ENCODE measurements at regions not wholly inside any gene's neighbourhood (a gene's known extent, or its start where the extent isn't known, plus 50 kb on each side); places are given as distances from the start of the nearest gene placed in this dataset.
"Not testable (repeated sequence)": the region's sequence is repeated elsewhere in the genome, so short reads cannot be mapped to it uniquely, and the experiment has no call there.

DNA sequence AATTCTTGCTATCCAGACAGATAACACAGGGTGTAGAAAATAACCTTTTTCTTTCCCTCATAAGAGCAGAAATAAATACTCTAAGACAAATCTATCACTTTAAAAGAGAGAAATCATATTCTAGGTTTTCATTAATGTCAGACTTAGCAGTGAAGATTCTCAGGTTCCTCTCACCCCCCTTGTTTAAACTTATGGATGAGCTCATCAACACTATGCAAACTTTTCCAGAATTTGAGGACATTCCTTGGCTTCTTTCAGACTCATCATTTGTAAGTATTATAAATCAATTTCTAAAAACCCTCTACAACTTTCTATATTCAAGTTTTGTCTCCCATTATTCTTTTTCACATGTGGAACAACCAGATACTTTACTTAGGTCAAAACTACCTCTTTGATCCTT lies 374.9 kb upstream of the TRPC7 start:
- no peak for DNase-seq (ENCODE audit: low spot score)

DNA sequence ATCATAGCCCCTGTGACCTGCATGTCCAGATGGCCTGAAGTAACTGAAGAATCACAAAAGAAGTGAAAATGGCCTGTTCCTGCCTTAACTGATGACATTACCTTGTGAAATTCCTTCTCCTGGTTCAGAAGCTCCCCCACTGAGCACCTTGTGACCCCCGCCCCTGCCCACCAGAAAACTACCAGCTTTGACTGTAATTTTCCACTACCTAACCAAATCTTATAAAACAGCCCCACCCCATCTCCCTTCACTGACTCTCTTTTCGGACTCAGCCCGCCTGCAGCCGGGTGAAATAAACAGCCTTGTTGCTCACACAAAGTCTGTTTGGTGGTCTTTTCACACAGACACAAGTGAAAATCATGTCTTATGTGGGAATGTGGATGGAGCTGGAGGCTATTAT lies 373.9 kb upstream of the TRPC7 start:
- not testable (repeated sequence) for DNase-seq (ENCODE audit: low spot score)

DNA sequence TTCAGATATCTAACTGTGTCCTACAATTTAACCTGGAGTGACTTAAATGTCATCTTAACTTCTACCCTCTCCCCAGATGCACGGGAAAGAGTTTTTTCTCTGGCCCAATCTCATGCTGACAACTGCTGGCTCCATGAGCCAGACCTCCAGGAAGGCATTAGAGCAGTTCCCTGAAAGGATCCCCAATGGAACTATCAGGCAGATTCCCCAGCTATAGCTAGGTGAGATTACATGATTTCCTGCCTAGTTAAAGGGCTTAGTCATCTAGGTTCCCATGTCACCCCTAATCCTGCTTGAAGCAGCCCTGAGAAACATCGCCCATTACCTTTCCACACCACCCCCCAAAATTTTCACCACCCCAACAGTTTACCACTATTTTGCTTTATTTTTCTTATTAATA lies 373.5 kb upstream of the TRPC7 start:
- DNase-seq (ENCODE audit: low spot score) = no peak

DNA sequence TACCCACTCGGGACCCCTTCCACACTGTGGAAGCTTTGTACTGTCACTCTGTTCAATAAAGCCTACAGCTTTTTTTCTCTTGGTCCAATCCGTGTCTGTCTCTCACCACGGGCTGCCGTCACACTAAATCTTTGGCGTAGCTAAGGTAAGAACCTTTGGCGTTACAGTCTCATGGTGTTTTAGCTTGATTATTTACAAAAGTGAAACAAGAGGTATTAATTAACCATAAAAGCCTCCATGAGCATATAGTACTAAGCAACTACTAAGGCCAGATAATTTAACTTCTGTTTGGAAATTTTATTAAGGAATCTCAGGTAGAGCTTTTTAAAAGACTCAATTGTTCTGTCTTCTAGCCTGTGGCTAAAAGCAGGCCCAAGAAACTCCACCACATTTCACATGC lies 370.7 kb upstream of the TRPC7 start:
- no peak for DNase-seq (ENCODE audit: low spot score)

DNA sequence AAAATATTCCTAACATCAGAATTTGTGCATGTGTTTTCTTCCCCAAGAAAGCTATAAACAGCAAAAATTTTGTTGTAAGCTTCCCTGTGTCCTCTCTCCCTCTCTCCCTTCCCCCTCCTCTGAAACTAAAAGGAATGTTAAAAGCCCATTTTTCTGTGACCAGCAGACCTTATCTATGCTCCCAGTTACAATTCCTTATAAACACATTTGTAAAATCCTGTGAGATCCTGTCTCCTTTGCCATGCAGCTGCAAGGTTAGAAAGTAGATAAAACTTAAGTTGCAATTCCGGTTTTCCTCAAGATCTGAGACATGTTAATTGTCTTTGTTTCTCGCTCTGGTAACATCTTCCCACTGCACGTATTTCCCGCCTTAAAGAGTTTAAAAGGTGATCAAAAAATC lies 370.3 kb upstream of the TRPC7 start:
- not testable (repeated sequence) for DNase-seq (ENCODE audit: low spot score)

DNA sequence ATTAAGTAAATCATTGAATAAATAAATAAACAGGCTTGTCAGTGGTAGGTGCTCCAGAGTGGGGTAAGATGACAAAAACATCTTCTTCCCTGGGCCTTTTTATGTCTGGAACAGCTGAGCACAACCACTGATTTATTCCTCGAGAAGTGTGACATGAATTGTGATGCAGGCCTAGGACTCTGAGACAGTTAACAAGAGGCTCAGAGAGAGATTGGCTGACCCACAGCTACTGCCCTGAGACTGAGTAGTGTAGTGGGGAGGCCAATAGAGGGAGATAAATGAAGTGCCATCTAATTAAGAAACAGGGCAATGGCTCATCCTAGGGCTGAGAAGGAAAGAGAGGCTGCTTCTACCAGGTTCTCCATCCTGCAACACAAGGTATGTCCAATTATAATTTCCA lies 369.3 kb upstream of the TRPC7 start:
- no peak for DNase-seq (ENCODE audit: low spot score)

DNA sequence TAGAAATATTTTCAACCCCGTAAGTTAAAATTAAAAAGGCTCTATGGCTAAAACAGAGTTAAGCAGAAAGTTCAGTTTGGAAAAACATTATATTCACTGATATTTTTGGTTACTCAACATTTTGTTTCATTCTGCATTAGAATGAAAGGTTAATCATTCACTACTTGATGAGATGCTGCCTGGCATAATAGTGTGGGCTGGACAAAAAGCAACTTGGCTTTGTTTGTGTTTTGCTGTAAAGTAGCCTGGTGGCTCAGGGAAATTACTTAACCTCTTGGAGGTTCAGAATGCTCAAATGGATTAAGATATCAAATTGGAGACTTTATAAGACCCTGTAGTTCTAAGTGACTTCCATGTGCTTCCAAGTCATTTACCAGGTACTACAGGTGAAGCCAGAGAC lies 367.4 kb upstream of the TRPC7 start:
- DNase-seq (ENCODE audit: low spot score) = no peak

DNA sequence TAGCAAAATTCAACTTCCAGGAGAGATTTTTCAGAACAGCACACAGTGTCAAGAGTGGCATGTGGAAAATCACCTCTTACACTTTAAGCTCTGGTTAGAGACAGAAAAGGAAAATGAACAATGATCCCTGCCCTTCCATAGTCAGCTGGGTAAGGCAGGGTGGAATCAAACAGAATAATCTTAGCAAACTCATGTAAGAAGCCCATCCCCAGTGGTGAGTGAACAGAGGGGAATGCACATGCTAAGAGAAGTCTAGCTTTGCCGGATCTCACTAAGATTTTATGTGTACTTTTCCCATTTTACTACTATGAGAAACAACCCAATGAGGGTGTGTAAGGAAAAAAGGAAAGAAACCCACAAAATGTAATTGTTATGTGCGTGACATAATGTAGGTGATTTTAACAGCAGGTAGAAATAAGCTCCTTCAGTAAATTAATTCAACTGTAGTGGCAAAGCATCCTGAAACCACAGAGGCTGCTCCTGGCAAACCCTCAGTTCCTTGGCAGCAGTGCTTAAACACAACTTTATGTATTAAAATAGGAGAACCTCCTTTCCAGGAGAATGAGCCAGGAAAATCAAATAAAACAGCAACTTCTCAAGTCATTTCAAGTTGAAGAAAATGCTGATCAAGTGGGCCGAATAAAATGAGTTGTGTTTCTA lies 366.0 kb upstream of the TRPC7 start:
- no peak for DNase-seq (ENCODE audit: low spot score)

DNA sequence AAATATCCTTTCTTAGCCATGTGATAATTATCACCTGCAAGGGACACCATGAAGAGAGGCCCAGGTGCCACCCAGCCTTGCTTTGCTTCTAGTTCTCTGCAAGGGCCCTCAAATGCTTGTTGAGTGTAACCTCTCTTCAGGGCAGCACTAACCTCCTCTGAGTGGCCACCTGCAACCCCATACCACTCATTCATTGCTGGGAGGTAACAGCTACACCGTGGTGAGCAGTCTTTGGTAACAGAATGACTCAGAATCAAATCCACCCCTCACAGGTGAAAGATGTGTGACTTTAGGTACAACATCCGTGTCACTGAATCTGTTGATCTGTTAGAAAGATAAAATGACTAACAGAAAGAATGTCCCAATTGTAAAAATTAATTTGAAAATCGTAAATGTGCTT lies 365.1 kb upstream of the TRPC7 start:
- DNase-seq (ENCODE audit: low spot score) = no peak

DNA sequence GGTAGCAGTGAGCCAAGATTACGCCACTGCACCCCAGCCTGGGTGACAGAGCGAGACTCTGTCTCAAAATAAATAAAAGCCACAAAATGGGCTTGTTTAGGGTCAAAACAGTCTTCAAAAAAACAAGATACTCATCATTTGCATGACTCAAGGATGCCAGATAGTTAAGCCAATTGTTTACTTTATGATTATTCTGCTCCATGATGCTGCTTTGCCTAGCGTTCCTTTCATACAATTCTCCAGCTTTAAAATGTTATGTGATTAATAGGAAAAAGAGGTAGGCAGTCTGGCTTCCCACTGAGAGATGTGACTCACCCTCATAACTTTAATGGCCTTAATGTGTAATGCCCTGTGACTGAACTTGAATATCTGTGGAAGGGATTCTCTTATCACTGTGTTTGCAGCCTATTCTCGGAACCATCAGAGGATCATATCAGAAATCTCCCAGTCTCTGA lies 364.6 kb upstream of the TRPC7 start:
- no peak for DNase-seq (ENCODE audit: low spot score)

DNA sequence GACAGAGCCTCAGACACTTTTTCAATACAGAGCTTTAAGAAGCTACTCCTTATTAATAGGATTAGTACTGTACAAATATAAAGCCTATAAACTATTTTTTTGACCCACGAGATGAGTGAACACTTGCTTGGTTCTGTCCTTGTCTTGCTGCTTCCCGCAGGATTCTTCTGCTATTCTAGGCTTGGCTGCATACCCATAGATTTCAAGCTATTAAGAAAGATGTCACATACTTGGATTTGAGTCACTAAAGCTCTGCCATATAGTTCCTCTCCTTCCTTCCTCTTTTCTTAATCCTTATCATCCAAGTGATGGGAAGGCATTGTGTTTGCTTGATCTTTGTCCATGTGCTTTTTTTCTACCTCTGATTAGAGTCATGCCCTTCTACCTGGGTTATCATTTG lies 361.2 kb upstream of the TRPC7 start:
- DNase-seq (ENCODE audit: low spot score) = no peak

DNA sequence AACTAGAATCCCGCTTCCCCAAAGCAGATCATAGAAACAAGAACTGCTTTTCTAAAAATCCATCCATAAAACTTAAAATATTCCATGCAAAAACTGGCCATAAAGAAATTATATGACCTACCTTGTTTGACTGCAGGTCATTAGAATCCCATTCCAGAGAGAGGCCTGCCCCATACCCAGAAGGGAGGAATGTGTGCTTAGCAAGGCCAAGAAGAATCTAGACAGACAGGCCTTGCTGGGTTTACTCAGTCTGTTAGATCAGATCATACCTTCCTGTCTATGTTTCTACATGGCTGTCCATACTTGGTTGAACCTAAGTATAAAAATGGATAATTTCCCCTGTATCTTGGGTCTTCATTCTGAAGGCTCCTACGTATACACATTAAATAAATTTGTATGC lies 358.8 kb upstream of the TRPC7 start:
- DNase-seq (ENCODE audit: low spot score) = no peak

DNA sequence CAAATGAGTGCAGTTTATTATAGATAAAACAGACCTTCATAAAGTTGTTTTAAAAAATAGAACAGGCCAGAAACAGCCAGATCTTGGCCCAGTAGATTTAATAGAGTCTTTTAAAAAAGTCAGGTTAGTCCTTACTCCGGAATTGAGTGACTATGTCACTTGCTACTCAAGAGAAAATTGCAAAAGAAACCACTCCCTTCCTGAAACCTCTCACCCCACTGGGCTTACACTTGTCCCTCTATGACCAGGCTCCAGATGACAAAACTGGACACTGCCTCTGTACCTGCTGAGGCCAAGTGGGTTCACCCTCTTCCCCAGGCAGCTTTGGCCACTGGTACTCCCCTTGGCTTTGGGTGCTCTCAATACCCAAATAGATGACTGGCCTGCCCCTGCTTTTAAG lies 357.2 kb upstream of the TRPC7 start:
- DNase-seq (ENCODE audit: low spot score) = no peak

DNA sequence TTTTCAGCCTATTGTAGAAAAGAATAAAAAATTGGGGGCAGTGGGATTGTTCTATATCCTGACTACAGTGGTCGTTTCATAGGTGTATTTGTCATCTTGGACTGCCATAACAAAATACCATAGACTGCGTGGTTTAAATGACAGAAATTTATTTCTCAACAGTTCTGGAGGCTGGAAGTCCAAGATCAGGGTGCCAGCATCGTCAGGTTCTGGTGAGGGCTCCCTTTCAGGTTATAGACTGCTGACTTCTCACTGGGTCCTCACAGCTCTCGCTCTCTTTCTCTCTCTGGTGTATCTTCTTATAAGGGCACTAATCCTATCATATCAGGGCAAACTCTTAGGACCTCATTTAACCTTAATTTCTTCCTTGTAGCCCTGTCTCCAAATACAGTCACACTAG lies 356.7 kb upstream of the TRPC7 start:
- no peak for DNase-seq (ENCODE audit: low spot score)

DNA sequence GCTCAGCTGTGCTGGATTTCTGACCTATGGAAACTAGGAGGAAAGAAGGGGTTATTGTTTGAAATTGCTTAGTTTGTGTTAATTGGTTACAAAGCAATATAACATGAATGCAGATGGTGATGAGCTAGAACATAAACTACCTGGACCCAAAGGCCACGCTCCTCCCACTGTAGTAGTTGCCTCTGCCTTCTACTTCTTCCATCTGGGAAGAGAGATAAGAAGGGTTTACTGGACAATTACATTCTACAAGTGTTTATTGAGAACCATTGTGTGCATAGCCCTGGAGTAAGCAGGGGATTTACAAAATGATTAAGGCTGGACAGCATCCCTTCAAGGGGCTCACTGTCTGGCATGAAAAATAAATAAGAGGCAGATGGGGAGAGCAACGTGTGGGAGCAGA lies 355.3 kb upstream of the TRPC7 start:
- DNase-seq (ENCODE audit: low spot score) = no peak

DNA sequence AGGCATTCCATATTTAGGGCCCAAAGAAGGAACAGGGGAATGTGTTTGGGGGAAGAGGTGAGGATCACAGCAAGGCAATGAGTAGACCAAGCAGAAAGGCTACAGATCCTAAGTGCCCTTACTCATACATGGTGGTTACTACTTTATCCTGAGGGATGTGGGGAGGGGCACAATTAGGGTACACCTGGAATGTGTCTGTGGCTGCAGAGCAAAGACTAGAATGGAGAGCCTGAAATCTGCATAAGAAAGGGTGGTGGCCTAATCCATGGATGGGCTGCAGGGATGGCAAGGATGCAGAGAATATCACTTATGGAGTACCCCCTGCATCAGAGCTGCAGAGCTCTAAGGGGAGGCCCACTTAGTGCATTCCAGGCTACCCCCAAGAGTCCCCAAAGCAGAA lies 352.6 kb upstream of the TRPC7 start:
- no peak for DNase-seq (ENCODE audit: low spot score)

DNA sequence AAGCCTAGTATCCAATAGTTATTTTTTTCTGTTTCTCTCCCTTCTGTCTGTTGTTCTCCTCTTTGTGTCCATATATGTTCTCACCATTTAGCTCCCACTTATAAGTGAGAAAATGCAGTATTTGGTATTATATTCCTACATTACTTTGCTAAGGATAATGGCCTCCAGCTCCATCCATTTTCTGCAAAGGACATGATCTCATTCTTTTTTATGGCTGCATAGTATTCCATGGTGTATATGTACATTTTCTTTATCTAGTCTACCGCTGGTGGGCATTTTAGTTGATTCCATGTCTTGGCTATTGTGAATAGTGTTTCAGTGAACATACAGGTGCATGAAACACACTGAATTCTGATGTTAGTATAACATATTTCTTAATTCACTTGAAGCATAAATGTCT lies 348.9 kb upstream of the TRPC7 start:
- DNase-seq (ENCODE audit: low spot score) = no peak

DNA sequence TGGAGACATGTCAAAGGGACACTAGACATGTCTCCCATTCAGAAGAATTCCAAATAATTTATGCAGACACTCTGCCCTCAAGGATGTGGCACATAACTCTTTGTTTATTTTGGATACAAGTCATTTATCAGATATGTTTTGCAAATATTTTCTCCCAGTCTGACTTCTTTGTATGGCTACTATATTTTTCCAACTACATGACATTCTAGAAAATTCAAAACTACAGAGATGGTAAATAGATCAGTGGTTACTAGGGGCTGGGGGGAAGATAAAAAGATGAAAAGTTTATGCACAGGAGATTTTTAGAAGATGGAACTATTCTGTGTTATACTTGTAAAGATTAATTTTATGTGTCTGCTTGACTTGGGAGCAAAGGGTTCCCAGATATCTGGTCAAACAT lies 347.3 kb upstream of the TRPC7 start:
- DNase-seq (ENCODE audit: low spot score) = no peak

DNA sequence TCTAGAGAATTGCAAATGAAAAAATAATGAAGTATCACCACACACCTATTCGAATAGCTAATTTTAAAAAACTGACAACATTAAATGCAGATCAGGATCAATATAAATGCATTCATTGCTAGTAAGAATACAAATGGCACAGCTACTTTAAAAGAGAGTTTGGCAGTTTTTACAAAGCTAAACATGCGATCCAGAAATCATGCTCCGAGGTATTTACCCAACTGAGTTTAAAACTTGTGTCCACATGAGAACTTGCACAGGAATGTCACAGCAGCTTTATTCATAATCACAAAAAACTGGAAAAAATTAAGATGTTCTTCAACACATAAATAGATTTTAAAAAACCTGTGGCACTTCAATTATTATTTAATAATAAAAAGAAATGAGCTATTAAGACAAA lies 345.5 kb upstream of the TRPC7 start:
- DNase-seq (ENCODE audit: low spot score) = no peak

DNA sequence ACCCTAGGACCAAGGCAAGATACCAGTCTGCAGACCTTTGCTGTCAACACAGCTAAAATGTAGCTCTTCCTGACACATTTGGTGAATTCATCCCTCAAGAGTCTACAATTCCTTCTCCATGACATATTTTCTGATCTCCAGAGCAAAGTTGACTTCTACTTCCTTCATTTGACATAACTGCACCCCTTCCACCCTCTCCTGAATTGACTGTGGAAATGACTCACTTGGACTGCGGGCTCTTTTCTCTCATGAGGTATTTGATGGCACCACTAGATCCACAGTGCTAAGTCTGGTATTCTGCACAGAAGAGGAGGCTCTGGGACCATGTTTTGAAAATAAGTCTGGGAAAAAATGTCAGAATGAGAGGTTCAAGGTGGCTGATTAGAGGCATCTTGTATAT lies 338.4 kb upstream of the TRPC7 start:
- DNase-seq (ENCODE audit: low spot score) = no peak

DNA sequence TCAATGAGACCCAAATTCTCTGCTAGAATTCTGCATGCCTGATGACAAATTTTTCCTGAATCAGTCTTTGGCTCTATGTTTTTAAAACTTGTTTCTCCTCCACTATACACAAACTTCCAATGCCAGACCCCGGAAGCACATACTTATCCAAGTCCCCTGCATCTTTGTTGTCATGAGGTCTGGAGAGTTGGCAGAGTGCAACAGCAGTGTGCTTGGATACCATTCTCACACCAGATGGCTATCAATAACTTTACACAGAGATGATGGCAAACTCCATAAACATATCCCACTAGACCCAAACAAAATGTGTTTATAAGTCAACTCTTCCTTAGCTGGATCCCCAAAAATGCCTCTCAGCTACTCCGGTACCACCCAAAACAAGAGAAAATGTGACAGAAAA lies 337.7 kb upstream of the TRPC7 start:
- DNase-seq (ENCODE audit: low spot score) = no peak

DNA sequence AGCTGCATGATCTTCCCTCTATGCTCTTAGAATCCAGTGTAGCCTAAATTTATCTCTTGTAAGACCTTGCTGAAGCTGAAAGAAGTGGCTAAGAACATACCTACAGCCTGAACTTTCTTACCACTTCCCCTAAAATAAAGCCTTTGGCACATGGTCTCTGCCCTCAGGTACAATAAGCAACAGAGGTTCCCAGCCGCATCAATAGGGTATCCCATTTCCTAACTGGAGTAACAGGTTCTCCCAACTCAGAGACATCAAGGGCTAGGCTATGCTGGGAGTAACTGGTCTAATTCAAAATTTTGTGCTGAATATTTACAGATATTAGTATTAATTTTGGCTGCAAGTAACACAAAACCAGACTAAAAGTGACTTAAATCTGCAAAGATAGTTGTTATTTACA lies 335.8 kb upstream of the TRPC7 start:
- DNase-seq (ENCODE audit: low spot score) = no peak

DNA sequence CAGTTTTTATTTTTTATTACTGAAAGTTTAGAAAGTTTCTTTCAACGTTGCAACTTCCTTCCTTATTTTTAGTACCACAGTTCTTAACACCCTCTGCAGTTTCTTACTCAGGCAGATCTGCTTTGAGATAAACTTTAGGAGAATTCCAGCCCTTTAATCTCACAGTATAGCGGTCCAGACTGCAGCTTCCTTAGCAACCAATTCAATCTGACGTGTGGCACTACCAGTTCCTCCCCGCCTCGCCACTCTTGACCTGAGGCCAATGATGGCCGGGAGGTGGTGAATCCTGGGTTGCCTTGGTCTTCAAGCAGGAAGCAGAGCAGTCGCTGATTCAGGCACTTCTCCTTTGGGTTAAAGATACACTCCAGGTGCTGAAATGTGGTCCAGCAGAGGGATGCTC lies 334.3 kb upstream of the TRPC7 start:
- DNase-seq (ENCODE audit: low spot score) = no peak

DNA sequence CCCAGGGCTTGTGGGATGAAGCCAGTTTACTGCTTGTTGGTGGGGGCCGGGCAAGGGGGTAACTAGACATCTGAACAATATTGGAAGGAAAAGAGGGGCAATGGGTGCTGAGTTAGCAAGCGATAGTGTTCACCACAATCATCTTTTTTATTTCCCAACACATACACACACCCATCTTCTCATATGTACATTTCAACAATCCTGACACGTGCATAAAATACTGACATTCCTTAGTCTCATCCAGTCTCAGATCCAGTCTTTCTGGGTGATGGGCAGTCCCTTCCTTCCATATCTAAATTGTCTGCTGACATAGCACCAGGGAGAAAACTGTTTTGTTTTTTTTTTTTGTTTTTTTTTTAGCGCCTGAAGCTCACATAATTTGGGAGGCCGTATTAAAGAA lies 333.6 kb upstream of the TRPC7 start:
- no peak for DNase-seq (ENCODE audit: low spot score)

DNA sequence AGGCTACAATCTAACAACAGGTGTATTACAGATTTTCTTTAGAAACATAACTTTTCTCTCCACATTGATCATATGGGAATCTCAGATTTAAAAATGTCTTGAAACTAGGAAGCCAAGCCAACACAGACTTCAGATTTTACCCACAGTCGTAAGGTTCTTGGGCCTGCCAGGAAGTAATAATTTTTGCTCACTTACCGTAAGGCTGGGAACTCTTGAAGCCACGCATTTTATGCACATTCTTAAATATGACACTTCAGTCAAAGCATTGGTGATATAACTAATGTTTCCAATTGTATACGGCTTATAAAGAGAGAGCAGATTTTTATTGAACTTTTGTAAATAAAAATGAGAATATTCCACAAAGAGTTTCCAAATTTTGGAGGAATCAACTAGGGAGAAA lies 328.9 kb upstream of the TRPC7 start:
- DNase-seq (ENCODE audit: low spot score) = no peak
